GM21423 (cell line): ENCODE measurements at regions not wholly inside any gene's neighbourhood (a gene's known extent, or its start where the extent isn't known, plus 50 kb on each side); places are given as distances from the start of the nearest gene placed in this dataset.
"Not testable (repeated sequence)": the region's sequence is repeated elsewhere in the genome, so short reads cannot be mapped to it uniquely, and the experiment has no call there.

Experiments
- ATAC-seq: cut with Tn5 transposase; IDR thresholded peaks from one replicate; pipeline ENCODE4 v1.9.1; 2021; ENCODE audit warnings: mild to moderate bottlenecking, moderate library complexity; ENCODE audit not compliant: unreplicated experiment

DNA sequence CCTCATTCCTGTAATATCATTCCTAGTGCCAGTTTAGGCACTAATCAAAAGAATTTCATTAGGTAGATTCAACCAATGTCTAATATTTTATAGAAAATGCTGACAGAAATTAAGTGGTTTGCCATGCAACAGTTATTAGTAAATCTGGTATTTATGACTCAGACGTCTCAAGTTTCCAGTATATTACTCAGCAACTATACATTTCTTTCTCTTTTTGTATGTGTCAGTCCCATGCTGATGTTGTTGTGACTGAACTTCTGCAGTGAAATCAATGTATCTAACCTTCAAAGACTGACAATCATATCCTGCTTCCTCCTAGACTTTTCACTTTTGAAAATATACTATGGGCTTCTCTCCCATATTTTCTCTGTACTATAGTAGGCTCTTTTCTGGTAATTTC, 822.5 kb downstream of the NR2F1-AS1 start:
- no peak for ATAC-seq

DNA sequence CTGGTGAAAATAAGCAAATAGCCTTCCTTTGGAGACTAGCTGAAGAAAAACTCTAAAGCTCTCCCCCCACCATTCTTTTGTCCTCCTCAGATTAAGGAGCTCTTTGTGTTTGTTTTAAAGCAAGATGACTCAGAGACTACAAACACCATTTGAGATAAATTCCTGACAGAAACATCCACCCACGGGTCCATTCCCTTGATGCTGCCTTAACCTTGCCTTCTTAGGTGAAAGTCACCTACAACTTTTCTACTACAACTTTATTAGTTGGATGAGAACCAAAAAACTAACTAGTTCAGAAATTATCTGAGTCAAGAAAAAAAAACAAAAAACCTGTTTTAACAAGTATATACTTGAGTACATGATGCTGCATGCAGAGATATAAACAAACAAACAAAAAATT, 831.1 kb downstream of the NR2F1-AS1 start:
- ATAC-seq: no peak

DNA sequence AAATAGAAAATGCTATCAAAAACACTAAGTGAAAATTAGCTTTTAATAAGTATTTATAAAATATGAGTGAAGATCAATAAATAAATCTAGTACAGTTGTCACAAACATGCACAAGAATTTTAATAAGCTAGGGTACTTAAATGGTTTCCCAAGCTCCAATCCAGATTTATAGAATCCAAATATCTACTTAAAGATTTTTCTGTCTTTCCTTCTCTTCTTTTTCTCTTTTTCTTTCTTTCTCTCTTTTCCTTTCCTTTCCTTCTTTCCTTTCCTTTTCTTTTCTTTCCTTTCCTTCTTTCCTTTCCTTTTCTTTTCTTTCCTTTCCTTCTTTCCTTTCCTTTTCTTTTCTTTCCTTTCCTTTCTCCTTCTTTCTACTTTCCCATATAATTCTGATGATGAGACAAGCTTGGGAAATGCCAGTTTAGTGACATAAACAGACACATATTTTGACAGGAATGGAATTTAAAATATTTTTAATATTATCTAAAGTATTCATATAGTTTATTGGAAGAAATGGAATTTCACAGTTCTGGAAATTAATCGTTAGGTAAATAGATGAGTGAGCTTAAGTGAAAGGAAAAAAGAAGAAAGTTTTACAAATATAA, 832.8 kb downstream of the NR2F1-AS1 start:
- no peak for ATAC-seq

DNA sequence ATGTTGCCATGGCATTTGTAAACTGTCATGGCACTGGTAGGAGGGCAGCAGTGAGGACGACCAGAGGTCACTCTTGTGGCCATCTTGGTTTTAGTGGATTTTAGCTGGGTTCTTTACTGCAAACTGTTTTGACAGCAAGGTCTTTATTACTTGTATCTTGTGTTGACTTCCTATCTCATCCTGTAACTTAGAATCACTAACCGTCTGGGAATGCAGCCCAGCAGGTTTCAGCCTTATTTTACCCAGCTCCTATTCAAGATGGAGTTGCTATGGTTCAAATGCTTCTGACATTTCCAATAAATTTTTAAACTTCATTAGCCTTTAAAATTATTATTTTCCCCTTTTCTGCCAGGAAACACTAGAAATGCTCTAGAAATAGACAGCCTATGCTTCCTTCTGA, 839.1 kb downstream of the NR2F1-AS1 start:
- no peak for ATAC-seq

DNA sequence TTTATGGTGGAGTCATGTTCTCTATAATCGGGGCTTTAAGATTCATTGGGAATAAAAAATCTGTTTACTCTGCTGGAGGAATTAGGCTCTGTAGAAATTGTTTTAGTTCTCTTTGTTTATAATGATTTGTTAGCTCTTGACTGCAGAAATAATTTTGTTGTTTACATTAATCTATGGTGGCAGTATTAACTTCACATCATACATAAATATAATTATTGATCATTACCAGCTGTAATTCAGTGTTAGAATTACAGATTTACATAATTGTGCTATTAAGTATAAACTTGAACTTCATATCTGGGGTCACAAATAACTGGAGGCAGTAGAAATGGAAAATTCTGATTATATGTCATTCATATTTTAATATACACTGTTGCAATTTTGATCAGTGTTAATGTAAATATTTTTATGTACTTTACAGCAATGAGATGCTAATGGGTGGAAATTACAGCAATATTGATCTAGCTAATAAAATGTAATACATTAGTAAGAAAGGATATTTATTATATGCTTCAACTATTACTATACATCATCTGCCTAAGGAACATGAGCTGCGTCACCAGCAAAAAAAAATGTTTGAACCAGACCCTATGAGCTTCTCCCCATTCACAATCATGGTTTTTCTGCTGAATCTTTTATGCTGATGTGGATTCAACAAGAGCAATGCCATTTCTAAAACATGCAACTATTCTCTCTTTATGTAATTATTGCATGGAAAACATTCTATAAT, 846.6 kb downstream of the NR2F1-AS1 start:
- no peak for ATAC-seq

DNA sequence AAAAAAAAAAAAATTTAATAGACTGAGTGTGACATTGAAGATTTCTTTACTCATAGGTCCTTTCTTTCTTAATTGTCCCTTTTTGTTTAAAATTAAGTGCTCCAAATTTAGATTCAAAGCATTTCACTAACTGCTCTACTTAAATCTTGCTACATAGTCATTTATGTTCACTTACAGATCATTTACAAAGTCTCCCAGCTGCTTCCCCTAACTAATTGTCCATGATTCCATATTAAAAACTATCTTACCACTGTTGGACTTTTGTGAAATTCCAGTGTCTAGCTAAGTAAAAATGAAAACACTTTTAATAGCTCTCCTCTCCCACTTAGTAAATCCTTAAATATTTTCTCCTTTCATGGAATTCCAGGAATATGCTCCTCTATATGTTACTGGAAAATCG, 850.5 kb downstream of the NR2F1-AS1 start:
- ATAC-seq: no peak

DNA sequence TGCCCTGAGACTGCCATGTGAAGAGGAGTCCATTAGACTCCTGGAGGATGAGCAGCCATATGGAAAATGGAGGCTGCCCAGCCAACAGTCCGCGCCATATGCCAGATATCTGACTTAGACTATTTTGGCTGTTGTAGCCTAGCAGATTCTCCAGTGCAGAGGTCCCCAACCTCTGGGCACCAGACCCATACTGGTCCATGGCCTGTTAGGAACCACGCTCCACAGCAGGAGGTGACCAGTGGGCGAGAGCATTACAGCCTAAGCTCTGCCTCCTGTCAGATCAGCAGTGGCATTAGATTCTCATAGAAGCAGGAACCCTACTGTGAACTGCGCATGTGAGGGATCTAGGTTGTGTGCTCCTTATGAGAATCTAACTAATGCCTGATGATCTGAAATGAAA, 851.9 kb downstream of the NR2F1-AS1 start:
- ATAC-seq: no peak

DNA sequence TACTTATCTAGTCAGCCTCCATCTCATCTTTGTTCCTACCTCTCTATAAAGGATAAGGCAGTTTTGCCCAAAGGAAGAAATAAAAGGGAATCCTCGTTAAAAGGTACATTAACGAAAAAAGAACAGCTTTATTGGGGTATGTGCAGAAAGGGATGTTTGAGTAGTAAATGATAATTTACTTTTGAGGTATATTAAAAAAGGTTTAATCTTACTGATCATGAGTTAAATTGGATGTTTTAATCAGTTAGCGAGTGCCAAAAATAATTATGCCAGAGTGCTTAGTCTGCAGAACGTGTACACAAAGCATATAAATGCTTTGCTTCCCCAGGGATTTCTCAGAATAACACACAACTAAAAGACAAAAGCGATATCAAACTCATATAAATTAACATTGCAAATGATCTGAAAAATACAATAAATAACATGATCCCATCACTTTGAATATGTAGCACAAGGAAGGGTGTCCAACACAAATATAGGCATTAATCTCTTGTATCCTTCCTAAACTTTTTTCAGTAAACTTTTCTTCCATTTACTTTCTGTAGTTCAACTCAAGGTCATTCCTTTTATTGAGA, 865.0 kb downstream of the NR2F1-AS1 start:
- ATAC-seq: no peak

DNA sequence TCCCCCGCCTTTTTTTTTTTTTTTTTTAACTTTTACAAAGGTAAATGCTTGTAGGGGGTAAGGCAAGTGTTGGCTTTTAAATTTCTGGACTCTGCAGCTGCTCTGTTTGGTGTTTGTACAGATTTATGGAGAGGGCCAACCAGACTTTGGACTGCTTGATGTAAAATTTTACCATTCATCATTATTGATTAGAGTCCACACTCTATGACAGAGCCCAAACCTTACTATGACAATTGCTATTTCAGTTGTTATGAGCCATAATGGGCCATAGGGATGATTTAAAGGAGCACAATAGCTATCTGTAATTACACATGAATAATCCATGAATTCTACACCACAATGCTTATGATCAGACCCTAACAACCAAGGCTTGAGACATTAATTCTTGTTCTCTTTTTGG, 867.2 kb downstream of the NR2F1-AS1 start:
- no peak for ATAC-seq

DNA sequence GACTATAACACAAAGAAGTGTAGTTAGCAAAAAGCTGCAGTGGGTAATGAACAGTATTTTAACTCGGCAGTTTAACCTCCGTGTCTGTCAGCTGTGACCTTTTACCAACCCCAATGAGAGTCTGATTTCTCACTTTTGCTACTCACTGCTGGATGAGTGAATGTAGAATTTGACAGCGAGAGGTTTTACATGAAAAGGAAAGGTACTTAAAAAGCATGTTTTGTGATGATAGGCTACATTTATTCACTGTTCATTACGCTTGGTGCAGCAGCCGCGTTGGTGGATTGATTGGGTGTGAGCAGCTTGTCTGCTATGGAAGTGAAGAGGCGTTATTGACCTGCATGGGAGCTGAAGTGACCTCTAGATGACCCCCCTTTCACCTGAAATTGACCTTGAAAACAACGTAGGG, 867.7 kb downstream of the NR2F1-AS1 start:
- no peak for ATAC-seq

DNA sequence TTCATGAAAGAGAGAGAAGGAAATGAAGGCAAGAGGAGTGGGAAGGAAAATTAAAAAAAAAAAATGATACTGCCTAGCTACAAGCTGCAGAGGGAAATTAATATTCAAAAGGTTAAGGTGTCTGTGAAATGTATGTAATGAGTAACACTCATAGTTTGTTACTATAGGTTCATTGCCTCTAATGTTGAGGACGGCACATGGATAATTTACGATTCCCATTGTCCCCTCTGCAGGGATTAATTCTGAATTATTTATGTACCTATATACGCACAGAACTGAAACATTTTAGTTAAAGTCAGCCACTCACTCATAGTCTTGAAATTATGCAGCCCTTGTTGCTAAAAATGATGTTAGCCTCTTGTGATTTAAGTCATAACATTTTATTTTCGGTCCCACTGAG, 869.1 kb downstream of the NR2F1-AS1 start:
- ATAC-seq: no peak

DNA sequence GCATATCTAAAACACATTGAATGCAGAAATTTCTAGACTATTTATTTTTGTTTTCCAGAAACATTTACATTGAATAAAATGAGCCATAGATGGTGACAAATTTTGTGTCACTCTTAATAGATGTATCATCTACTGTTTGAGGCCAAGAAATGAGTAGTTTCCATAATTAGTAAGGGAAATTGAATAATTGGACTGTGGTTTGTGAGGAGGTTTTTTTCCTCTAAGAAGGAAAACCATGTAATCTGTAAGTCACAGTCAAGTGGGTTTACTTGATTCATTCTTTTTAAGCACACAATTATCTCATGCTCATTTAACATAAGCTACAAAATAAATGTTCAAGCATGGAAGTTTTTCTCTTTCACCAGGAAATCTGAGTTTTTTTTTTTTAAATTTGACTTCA, 876.4 kb downstream of the NR2F1-AS1 start:
- ATAC-seq: no peak

DNA sequence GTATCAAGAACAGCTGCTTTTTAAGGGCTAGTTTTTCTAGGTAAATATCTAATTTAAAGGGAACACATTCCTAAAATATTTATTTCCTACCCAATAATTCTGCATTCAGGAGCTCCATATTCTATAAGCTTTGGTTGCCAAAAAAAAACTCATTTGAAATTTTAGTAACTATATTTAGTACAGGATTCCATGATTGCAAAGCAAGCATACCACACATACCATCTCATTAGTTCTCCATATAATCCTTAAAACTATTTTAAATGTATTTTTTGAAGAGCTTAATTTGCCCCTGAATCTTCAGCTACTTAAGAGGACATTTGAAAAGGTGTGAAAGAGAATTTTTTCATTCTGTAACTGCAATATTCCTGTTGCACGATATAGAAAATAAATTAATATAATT, 877.0 kb downstream of the NR2F1-AS1 start:
- no peak for ATAC-seq

DNA sequence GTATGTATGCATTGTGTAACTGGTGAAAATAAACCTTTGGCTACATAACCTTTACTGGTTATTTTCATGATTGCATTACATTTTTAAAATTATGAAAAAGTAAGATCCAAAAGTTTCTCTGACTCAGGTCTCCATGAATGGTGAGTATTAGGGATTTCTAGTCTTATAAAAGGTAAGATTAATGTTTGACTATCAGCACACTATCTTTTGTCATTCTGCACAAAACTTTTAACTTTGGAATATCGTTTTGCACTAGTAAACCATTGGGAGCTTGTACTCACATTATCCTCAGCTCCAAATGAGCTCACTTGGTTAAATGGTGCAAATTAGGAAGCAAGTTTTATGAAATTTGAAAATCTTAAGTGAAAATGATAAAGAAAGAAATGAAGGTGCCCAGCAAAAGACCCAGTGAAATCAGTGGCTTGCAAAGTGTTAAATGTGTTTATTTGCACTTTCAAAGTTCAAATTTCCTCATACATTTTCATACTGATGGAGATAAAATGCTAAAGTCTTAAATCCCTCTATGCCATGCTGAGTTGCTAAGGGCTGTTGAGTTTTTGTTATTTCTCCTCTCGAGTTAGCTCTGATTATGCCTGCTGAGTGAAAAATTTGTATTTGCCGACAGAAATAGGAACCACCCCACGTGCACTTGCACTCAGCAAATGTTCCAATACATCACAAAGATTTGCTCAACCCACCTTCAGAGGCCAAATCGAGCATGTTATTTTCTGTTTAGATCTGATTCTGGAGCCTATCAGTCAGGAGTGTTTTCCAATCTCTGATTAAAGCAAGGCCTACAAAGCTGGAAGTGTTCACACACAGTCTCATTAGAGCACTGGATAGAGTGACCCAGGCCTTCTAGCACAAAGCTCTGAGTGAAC, 885.7 kb downstream of the NR2F1-AS1 start:
- no peak for ATAC-seq

DNA sequence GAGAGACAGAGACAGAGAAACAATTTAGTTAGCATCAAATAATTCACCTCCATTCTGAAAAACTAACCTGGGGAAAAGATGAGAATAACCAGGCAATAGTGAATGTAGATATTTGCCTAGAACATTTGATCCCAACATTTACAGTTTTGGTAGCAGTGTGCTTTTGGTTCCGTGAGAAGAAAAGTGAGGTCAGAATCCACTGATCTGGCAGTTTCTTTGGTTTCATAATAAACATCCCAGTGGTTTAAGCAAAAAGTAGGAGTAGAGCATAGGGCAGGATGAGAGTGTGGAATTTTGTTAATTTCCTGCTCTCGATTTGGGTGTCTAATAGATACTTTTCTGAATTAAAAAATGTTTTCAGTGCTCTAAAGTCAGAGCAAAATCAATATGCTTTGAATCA, 887.0 kb downstream of the NR2F1-AS1 start:
- no peak for ATAC-seq

DNA sequence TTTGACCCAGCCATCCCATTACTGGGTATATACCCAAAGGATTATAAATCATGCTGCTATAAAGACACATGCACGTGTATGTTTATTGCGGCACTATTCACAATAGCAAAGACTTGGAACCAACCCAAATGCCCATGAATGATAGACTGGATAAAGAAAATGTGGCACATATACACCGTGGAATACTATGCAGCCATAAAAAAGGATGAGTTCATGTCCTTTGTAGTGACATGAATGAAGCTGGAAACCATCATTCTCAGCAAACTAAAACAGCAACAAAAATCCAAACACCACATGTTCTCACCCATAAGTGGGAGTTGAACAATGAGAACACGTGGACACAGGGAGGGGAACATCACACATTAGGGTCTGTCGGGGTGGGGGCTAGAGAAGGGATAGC, 889.1 kb downstream of the NR2F1-AS1 start:
- not testable (repeated sequence) for ATAC-seq

DNA sequence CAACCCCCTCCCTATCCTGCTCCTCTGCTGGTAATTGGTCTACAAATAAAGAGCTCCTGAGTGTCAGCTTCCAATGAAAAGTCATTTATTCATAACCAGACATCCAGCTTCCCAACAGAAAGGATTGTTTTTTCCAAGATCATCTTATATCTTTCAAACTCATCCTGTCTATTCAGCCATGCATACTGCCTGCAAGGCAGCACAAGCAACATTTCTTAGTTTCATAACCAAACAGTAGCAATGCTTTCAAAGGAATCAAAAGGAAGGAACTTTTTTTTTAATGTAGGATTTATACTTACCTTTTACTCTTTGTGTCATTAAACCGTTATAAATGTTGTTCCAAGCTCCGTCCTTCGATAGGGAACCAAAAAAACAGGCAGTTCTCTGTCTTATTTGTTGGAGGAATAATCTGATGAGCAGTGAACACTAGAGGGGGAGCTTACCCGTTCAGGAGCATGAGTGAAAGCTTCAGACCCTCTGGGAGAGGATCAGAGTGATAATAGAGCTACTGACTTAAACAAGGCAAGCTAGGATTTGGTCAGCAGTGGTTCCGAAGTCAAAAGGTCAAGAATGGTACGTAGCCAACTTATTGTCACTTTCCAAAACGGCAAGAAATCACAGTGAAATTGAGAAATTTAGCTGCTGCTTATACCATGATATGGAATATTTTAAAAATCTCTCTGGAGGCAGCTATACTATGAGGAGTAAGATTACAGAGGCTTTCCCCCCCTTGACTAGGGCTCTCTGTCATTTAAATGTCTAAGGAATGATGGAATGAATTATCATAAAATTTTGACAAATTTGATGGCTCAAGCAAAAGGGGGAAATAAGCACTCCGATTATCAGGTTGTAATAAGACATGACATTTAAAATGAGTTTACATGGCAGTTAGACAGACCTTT, 892.9 kb downstream of the NR2F1-AS1 start:
- no peak for ATAC-seq

DNA sequence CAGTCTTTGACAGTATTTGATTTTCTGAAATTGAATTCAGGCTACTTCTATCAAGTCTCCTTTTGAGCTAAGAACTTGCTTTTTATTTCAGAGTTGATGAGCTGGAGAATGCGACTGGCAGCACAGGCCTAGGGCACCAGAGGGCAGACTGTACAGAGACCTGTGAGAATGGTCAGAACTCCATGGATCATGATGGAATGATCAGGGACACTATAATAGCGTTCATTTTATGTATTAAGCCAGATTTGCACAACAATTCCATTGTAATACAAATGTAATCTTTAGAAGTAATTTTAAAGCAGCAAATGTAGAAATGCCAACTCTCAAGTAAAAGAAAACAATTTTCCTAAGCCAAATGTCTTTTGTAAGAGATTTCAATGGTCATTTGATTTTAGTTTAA, 902.4 kb downstream of the NR2F1-AS1 start:
- no peak for ATAC-seq

DNA sequence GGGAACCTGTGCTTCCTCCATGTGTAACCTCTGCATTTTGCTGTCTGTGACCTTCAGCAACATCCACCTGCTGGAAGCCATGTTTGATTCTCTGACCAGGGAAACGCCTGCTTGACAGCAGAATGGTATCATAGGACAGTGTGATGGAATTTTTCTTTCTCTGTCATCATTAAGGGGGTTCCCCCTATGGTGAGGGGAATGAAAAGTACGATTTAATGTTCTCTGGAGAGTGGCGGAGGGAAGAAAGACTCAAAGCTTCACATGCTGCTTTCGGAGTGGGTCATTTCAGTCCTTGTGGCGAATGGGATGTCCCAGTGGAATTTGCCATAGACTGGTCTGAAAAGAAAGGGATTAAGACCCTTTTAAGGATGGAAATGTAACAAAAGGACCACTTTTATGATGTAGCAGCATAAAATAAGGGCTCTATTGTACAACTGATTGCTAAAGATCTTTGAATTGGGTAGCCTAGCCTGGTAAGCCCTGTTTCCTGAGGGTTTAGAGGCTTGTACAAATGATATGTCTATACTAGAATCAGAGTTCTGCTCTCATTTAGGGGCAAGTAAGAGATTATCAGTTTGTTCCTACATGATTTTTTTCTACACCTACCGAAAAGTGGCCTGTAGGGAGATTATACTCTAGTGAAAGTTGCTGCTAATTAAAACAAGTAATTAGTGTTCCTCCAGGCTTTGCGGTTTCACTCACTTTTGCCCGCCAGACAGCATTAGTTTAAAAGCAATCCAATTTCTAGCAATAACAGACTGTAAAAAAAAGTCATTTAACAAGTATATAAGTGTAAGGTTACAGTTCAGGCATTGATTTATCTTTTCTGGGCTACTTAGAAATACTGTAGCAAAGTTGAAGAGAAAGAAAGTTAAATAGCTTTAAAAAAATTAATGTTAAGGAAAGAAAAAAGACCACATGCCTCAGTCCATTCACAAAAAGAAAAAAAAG, 904.5 kb downstream of the NR2F1-AS1 start:
- ATAC-seq: no peak
